NCI-H1105 treated with DMSO at 0.1 percent for 48 hours (cell line): ENCODE measurements at regions not wholly inside any gene's neighbourhood (a gene's known extent, or its start where the extent isn't known, plus 50 kb on each side); places are given as distances from the start of the nearest gene placed in this dataset.

ENCODE experiments used
- DNase-seq: peaks from one replicate; lab custom pipeline; 2025; lab: John Stamatoyannopoulos, UW

- DNase-seq, result no peak
Measured at GRCh38 chr1:194533641-194534040, 1347.2 kb upstream of the B3GALT2 start.

- no peak for DNase-seq
Measured at GRCh38 chr1:194517567-194517966, 1331.2 kb upstream of the B3GALT2 start.

GRCh38 chr1:194515916-194516315 lies 1329.5 kb upstream of the B3GALT2 start:
- no peak for DNase-seq

GRCh38 chr1:194512957-194513356 lies 1326.5 kb upstream of the B3GALT2 start:
- no peak for DNase-seq

GRCh38 chr1:194512345-194512744 lies 1325.9 kb upstream of the B3GALT2 start:
- DNase-seq, result no peak

GRCh38 chr1:194503209-194503608 lies 1316.8 kb upstream of the B3GALT2 start:
- no peak for DNase-seq

- no peak for DNase-seq
Measured at GRCh38 chr1:194495434-194495833, 1309.0 kb upstream of the B3GALT2 start.

- DNase-seq, result no peak
Measured at GRCh38 chr1:194487172-194487571, 1300.8 kb upstream of the B3GALT2 start.

- DNase-seq, result no peak
Measured at GRCh38 chr1:194485432-194485831, 1299.0 kb upstream of the B3GALT2 start.

- DNase-seq, result no peak
Measured at GRCh38 chr1:194478731-194479130, 1292.3 kb upstream of the B3GALT2 start.

GRCh38 chr1:194477908-194478307 lies 1291.5 kb upstream of the B3GALT2 start:
- no peak for DNase-seq

- no peak for DNase-seq
Measured at GRCh38 chr1:194476872-194477271, 1290.5 kb upstream of the B3GALT2 start.

- no peak for DNase-seq
Measured at GRCh38 chr1:194476351-194476750, 1289.9 kb upstream of the B3GALT2 start.

- no peak for DNase-seq
Measured at GRCh38 chr1:194474701-194475100, 1288.3 kb upstream of the B3GALT2 start.

- no peak for DNase-seq
Measured at GRCh38 chr1:194473766-194474165, 1287.4 kb upstream of the B3GALT2 start.

GRCh38 chr1:194469282-194469681 lies 1282.9 kb upstream of the B3GALT2 start:
- DNase-seq, result no peak

- no peak for DNase-seq
Measured at GRCh38 chr1:194466706-194467105, 1280.3 kb upstream of the B3GALT2 start.

- no peak for DNase-seq
Measured at GRCh38 chr1:194447636-194448035, 1261.2 kb upstream of the B3GALT2 start.

- no peak for DNase-seq
Measured at GRCh38 chr1:194445244-194445643, 1258.8 kb upstream of the B3GALT2 start.

GRCh38 chr1:194442901-194443575 lies 1256.6 kb upstream of the B3GALT2 start:
- DNase-seq, result no peak

GRCh38 chr1:194437135-194437534 lies 1250.7 kb upstream of the B3GALT2 start:
- DNase-seq, result no peak

GRCh38 chr1:194431121-194431520 lies 1244.7 kb upstream of the B3GALT2 start:
- no peak for DNase-seq

- no peak for DNase-seq
Measured at GRCh38 chr1:194420706-194421105, 1234.3 kb upstream of the B3GALT2 start.

GRCh38 chr1:194419721-194420120 lies 1233.3 kb upstream of the B3GALT2 start:
- DNase-seq, result no peak
